Prostate gland (tissue), 2 donors: ENCODE measurements at regions not wholly inside any gene's neighbourhood (a gene's known extent, or its start where the extent isn't known, plus 50 kb on each side); places are given as distances from the start of the nearest gene placed in this dataset.
A peak's percentile ranks its signal among the peaks of the same experiment; 100 is the strongest.

Source experiments
- DNase-seq: peaks from one replicate; pipeline ENCODE4 v3.0.0-alpha.2; 2019; ENCODE audit warnings: low spot score
- H3K27ac ChIP-seq, 2 donors: fragments of 200-600 bp; sonication (generic); 2 replicates each; pipeline ENCODE4 v1.5.1; 2017 to 2019
- H3K27me3 ChIP-seq: fragments of 200-600 bp; sonication (generic); replicated peaks from 2 replicates; pipeline ENCODE4 v1.5.1; 2019; ENCODE audit not compliant: insufficient read depth
- H3K36me3 ChIP-seq, 2 donors: fragments of 200-600 bp; sonication (generic); 1 replicate in 1 of 2; 2 replicates in 1 of 2; pipeline versions ENCODE4 v1.5.1 to v1.8.1; 2017 to 2019
- H3K4me1 ChIP-seq: fragments of 200-600 bp; sonication (generic); replicated peaks from 2 replicates; pipeline ENCODE4 v1.5.1; 2019
- H3K4me3 ChIP-seq, 2 donors: fragments of 200-600 bp; sonication (generic); 2 replicates each; pipeline ENCODE4 v1.5.1; 2017 to 2019
- H3K9me3 ChIP-seq: fragments of 200-600 bp; sonication (generic); 2 replicates; pipeline ENCODE4 v1.5.1; 2017
- POLR2A ChIP-seq: fragments of 450-650 bp; IDR thresholded peaks from one replicate; pipeline ENCODE4 v1.6.1; 2016; ENCODE audit warnings: antibody characterized with exemption, mild to moderate bottlenecking
- POLR2AphosphoS5 ChIP-seq: sonication (generic); formaldehyde crosslinking; IDR thresholded peaks from one replicate; pipeline ENCODE4 v1.6.1; 2017; ENCODE audit warnings: antibody characterized with exemption
- WGBS: methylation state at CpG from one replicate; pipeline ENCODE4 v1.1.5; 2018; 5-methylcytosine and 5-hydroxymethylcytosine counted together
- intact Hi-C: fragments of 100-400 bp; cut with DNase I; formaldehyde crosslinking; loops from one replicate; pipeline ENCODE4 v1.14.2; 2022
- TF ChIP-seq, protein P1 (sequence below), 4 experiments: fragments of 200-600 bp in 2 of 4; fragments of 450-650 bp in 2 of 4; sonication (generic) in 2 of 4; IDR thresholded peaks; 1 replicate in 3 of 4; 2 replicates in 1 of 4; pipeline ENCODE4 v1.5.1; 2016 to 2019; ENCODE audit warnings: antibody characterized with exemption in 4 of 4, mild to moderate bottlenecking in 2 of 4, moderate library complexity in 2 of 4

DNA sequence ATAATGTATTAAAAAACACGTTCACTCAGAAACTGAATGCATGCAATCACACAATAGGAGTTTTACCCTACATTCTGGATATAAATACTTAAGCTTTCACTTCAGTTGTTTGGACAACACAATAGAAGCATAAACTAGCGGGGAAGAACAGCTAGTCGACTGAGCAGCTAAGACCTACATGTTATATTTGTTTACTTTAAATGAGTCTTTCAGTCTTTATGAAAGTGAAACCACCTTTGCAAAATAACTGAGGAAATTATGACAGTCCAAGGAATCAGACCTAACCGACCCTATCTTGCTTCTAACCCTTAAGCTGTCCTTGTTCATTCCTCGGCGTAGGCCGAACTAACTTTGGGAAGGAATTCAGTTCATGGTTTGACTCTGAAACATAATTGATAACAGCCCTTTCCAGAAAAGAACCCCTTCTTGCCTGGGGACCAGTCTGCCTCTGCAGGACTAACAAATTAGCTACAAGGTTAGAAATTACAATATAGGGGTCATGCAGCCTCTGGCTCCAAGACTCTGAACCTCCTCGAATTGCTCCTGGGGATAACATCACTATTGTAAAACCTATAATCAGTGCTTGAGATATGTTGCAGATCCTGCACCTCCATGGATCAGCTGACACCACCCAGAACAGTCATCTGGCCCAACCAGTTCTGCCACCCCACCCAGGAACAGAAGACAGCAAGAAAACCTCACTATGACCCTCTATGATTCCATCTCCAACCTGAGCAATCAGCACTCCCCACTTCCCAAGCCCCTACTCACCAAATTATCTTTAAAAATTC is 185.1 kb upstream of the KLF6 start:
- intact Hi-C loops = no loop called here
- H3K4me1 ChIP-seq = no peaks in the 10 kb centered on the region
- 88% methylated on average over 8 of the region's 8 CpGs for WGBS
- no peak for TF ChIP-seq POLR2A
- no peak for TF ChIP-seq POLR2AphosphoS5
- TF ChIP-seq, protein P1, sequence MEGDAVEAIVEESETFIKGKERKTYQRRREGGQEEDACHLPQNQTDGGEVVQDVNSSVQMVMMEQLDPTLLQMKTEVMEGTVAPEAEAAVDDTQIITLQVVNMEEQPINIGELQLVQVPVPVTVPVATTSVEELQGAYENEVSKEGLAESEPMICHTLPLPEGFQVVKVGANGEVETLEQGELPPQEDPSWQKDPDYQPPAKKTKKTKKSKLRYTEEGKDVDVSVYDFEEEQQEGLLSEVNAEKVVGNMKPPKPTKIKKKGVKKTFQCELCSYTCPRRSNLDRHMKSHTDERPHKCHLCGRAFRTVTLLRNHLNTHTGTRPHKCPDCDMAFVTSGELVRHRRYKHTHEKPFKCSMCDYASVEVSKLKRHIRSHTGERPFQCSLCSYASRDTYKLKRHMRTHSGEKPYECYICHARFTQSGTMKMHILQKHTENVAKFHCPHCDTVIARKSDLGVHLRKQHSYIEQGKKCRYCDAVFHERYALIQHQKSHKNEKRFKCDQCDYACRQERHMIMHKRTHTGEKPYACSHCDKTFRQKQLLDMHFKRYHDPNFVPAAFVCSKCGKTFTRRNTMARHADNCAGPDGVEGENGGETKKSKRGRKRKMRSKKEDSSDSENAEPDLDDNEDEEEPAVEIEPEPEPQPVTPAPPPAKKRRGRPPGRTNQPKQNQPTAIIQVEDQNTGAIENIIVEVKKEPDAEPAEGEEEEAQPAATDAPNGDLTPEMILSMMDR (IDR thresholded peaks at IDR 0.05) = no peak
- H3K9me3 ChIP-seq = no peaks in the 10 kb centered on the region
- H3K36me3 ChIP-seq = no peaks in the 10 kb centered on the region
- no peak overlapping the region for H3K27ac ChIP-seq
- no peak overlapping the region for H3K4me3 ChIP-seq
- H3K27me3 ChIP-seq = no peaks in the 10 kb centered on the region
- peak; percentile 27 for DNase-seq

DNA sequence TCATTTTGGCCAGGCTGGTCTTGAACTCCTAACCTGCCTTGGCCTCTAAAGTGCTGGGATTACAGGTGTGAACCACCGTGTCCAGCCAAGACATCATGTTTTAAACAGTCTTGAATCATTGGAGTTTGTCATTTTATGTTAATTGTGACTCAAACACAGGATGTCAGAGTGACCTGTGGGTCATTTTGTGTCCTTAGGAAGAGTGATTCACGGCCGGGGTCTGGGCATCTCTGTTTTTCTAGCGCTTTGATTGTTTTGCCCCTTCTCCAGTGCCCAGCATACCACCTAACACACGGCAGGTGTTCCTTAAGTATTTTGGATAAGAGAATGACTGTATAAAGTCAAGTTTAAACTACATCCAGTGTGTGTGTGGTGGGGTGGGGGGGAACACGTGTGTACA is 183.7 kb upstream of the KLF6 start:
- H3K9me3 ChIP-seq = no peaks in the 10 kb centered on the region
- H3K4me3 ChIP-seq = no peak overlapping the region
- H3K4me1 ChIP-seq = no peaks in the 10 kb centered on the region
- 80% methylated on average over 6 of the region's 6 CpGs for WGBS
- no peak for DNase-seq
- no peaks in the 10 kb centered on the region for H3K36me3 ChIP-seq
- no peak overlapping the region for H3K27ac ChIP-seq
- intact Hi-C loops = no loop called here
- no peak for TF ChIP-seq POLR2A
- no peak for TF ChIP-seq POLR2AphosphoS5
- TF ChIP-seq, protein P1 (IDR thresholded peaks at IDR 0.05) = no peak
- H3K27me3 ChIP-seq = no peaks in the 10 kb centered on the region

DNA sequence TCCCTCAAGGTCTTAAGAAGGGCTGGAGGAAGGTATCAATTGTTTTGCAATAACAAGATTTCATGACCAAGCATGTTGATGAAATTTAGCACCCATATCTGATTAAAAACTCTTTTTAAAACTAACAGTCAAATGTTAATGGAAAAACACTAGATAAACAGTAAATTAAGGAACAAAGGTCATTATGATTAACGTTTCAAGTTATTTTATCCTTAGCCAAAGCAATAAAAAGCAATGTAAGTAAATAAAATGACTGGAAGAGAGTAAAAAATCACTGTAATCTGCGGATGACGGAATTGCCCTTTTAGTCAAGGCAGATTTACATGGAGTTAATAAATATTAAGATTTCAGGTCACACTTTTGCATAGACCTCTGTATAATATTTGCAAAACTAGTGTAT is 179.5 kb upstream of the KLF6 start:
- Histone ChIP-seq H3K4me1 (no peaks in the 10 kb centered on the region), H3K27me3 (no peaks in the 10 kb centered on the region), H3K27ac (no peak overlapping the region), H3K36me3 (no peaks in the 10 kb centered on the region), H3K9me3 (no peaks in the 10 kb centered on the region), H3K4me3 (no peak overlapping the region)
- intact Hi-C loops = no loop called here
- TF ChIP-seq POLR2AphosphoS5 = no peak
- WGBS = 33% methylated on average over 3 of the region's 3 CpGs
- DNase-seq = no peak

DNA sequence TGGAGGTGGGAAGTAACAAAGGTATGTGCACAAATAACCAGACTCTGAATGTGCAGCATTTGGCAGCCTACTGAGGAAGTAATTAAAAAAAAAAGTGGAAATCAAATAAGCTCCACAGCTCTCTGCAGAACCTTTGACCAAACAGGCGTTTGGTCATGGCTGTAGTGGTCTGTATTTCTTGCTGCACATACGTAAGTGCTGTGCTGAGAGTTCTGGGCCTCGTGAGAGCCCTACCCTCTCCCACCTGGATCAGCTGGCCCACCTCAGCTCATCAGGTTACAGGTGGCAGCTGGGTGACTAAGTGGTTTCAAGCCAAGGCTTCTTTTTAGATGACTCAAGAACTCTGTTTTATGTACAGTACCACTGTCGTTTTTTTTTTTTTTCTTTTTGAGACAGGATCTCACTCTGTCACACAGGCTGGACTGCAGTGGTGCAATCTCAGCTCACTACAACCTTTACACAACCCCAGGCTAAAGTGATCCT is 178.2 kb upstream of the KLF6 start:
- no peaks in the 10 kb centered on the region for H3K36me3 ChIP-seq
- H3K27ac ChIP-seq = no peak overlapping the region
- intact Hi-C loops = no loop called here
- no peak overlapping the region for H3K4me3 ChIP-seq
- H3K4me1 ChIP-seq = no peaks in the 10 kb centered on the region
- no peaks in the 10 kb centered on the region for H3K9me3 ChIP-seq
- TF ChIP-seq, protein P1 (IDR thresholded peaks at IDR 0.05) = no peak
- TF ChIP-seq POLR2A = no peak
- TF ChIP-seq POLR2AphosphoS5 = no peak
- no peaks in the 10 kb centered on the region for H3K27me3 ChIP-seq
- WGBS = 43% methylated on average over 4 of the region's 4 CpGs
- no peak for DNase-seq

DNA sequence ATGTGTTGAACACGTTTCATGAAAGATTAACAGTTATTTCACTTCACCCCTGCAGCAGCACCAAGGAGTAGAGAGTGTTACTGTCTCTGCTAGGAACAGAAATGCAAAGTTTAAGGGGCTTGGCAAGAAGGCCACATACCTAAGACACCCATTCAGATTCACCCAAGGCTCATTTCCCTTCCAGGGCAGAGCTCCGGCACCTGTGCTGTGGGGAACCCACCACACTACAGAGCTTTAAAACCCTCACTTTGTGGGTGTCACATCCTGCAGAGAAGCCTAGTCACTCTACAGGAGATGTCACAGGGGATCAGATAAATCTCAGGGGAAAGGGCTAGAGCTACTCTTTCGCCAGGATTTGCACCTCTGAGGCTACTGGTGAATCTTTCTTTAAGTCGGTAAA is 176.1 kb upstream of the KLF6 start:
- H3K9me3 ChIP-seq = no peaks in the 10 kb centered on the region
- no peaks in the 10 kb centered on the region for H3K4me1 ChIP-seq
- no peaks in the 10 kb centered on the region for H3K36me3 ChIP-seq
- 84% methylated on average over 4 of the region's 4 CpGs for WGBS
- TF ChIP-seq POLR2AphosphoS5 = no peak
- no peak for TF ChIP-seq POLR2A
- TF ChIP-seq, protein P1 (IDR thresholded peaks at IDR 0.05) = no peak
- DNase-seq = no peak
- no peak overlapping the region for H3K4me3 ChIP-seq
- intact Hi-C loops = no loop called here
- no peaks in the 10 kb centered on the region for H3K27me3 ChIP-seq
- H3K27ac ChIP-seq = no peak overlapping the region
